Right forelimb (tissue), 1 donor: ENCODE measurements at regions not wholly inside any gene's neighbourhood (a gene's known extent, or its start where the extent isn't known, plus 50 kb on each side); places are given as distances from the start of the nearest gene placed in this dataset.
"Not testable (repeated sequence)": the region's sequence is repeated elsewhere in the genome, so short reads cannot be mapped to it uniquely, and the experiment has no call there.

Source experiments
- DNase-seq: peaks from one replicate; pipeline ENCODE4 v3.0.0-alpha.2; 2018

- DNase-seq: not testable (repeated sequence)
Measured at GRCh38 chr10:38364073-38364472, 269.9 kb downstream of the ZNF37A start.

GRCh38 chr10:38365917-38366316, 271.8 kb downstream of the ZNF37A start:
- not testable (repeated sequence) for DNase-seq

- DNase-seq: not testable (repeated sequence)
Measured at GRCh38 chr10:38383800-38384199, 289.7 kb downstream of the ZNF37A start.

GRCh38 chr10:38386869-38387268, 292.7 kb downstream of the ZNF37A start:
- not testable (repeated sequence) for DNase-seq

- not testable (repeated sequence) for DNase-seq
Measured at GRCh38 chr10:38390725-38391124, 296.6 kb downstream of the ZNF37A start.

DNA sequence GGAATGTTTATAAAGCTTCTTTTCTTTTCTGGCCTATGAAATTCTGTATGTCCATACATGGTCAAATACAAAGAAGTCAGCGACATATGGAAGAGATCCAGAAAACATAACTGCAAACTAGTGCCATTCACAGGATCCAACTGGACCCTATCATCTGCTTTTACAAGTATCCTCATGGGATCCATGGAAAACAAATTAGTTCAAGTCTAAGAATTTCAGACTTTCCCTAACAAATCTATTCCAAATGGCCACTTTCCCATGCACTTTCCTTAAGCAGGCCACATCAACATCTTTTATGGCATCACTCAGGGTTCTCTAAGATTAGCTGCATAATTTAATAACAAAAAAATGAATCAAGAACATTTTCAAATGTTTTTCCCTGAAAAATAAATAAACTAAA, 301.3 kb downstream of the ZNF37A start:
- not testable (repeated sequence) for DNase-seq

DNA sequence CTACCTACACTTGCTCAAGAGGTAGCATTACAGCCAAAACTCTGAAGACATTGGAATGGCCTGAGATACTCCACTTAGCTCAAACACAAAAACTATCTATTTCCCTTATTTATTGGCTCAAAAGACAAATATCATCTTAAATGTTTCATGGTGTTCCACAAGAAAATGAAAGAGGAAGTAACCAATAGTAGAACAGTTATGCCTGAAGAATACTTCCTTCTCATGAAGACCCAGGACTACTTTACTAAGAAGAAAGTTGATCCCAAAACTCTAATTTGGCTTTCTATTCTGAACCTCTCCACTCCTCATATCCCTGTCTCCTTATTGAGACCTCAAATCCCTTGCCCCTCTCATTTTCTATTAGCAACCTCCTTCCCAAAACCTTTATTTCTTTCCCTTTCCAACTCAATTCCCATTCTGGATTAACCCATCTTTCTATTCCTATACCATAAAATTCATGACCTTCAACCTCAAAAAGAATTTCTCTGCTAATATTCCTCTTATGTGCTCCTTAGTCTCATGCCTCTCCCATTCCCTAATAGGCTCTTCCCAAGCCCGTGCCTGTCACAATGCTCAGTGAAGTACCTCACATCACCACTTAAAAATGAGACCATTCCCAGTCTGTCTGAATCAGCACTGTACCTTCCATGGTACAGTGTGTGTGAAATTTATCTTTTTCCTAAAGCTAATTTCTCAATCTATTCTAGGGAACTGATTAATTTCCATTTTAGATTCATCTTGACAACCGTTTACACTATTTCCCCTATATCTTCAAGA, 302.2 kb downstream of the ZNF37A start:
- not testable (repeated sequence) for DNase-seq

DNA sequence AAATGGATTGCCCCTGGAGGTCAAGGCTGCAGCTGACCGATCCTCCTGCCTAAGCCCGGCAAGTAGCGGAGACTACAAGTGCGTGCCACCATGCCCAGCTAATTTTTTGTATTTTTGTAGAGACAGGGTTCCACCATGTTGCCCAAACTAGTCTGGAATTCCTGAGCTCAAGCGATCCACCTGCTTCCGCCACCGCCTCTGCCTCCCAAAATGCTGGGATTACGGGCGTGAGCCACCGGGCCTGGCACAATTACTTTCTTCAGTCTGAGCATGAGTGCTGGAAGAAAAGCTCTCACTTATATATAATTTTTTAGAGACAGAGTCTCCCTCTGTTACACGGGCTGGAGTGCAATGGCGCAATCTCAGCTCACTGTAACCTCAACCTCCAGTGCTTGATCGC, 307.4 kb downstream of the ZNF37A start:
- not testable (repeated sequence) for DNase-seq

DNA sequence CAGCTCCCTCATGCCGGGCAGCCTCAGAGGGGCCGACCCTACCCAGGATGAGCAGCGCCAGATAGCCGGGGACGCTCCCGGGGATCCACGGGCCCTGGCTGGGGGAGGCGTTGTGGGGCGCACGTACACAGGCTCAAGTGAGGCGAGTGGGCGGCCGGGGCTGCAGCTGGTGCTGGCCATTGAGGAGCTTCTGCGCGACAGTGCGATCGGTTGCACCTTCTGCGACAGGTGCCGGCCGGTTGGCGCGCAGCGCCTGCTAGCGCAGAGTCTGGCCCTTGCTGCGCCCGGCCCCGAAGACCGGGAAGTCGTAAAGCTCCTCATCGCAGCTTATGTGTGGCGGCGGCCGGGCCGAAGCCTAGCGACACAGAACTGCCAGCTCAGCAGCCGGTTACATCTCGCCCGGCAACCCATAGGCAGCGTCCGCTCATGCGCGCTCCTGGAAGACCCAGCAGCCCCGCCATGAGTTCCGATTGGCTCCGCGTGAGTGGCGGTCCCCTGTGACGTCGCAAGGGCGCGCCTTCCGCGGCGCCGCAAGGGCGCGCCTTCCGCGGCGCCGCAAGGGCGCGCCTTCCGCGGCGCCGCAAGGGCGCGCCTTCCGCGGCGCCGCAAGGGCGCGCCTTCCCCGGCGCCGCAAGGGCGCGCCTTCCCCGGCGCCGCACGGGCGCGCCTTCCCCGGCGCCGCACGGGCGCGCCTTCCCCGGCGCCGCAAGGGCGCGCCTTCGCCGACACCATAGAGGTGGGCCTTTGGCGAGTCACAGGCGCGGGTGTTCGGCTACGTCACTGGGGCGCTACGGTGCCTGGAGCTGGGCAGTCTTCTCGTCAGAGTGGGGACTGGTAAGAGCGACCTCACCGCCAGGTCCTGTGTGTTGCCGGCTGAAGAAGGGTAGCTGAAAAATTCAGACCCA, 308.6 kb downstream of the ZNF37A start:
- peak; percentile 92 for DNase-seq

- DNase-seq: peak; percentile 67
Measured at GRCh38 chr10:38403347-38404117, 309.4 kb downstream of the ZNF37A start.

DNA sequence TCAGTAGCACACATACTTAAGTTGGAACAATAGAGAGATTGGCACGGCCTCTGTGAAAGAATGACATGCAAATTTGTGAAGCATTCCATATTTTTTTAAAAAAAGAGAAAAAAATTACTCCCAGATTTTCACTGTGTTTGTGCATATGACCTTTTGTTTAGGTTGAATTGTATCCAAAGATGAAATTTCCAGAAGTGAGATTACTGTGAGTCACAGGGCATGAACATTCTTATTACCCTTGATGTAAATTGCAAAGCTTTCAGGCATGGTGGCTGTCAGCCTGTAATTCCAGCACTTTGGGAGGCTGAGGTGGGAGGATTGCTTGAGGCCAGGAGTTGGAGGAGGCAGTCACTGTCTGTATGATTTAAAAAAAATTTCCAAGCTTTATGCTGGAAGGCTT, 329.5 kb downstream of the ZNF37A start:
- not testable (repeated sequence) for DNase-seq

DNA sequence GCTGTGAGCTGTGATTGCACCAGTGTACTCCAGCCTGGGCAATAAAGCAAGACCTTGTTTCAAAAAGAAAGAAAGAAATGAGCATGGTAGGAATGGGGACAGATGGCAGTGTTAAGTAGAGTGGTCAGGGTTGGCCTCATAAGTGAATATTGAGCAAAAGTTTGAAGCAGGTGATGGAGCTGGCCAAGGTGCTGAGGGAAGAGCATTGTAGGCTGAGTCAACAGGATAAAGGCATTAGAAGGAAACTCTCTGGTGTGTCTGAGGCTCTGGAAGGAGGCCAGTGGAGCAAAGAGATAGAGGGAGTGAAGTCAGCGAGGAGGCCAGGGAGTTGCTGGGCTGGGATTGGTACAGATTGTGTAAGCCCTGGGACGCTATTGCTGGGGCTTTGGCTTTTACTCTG, 336.1 kb downstream of the ZNF37A start:
- not testable (repeated sequence) for DNase-seq

DNA sequence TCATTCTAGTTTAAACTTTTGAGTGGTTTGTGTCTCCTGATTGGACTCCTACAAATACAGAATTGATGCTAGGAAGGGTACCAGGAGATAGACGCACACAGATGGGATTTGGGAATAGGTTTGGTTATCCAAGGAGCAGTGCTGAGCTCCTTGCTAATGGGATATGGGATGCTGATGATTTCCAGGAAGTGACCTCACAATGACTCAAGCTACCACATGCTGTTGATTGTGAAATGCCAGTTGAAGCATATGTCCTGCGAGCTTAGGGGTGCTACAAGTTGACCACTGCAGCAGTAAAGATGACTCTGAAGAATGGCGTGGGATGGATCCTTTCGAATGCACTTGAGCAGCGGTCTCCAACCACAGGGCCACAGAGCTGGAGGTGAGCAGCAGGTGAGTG, 343.2 kb downstream of the ZNF37A start:
- not testable (repeated sequence) for DNase-seq

GRCh38 chr10:38448614-38449355, 354.6 kb downstream of the ZNF37A start:
- DNase-seq: not testable (repeated sequence)

DNA sequence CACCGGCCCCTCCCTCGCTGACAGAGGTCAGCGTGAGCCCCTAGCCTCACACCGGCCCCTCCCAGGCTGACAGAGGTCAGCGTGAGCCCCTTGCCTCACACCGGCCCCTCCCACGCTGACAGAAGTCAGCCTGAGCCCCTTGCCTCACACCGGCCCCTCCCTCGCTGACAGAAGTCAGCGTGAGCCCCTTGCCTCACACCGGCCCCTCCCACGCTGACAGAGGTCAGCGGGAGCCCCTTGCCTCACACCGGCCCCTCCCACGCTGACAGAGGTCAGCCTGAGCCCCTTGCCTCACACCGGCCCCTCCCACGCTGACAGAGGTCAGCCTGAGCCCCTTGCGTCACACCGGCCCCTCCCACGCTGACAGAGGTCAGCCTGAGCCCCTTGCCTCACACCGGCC, 355.5 kb downstream of the ZNF37A start:
- DNase-seq: not testable (repeated sequence)

DNA sequence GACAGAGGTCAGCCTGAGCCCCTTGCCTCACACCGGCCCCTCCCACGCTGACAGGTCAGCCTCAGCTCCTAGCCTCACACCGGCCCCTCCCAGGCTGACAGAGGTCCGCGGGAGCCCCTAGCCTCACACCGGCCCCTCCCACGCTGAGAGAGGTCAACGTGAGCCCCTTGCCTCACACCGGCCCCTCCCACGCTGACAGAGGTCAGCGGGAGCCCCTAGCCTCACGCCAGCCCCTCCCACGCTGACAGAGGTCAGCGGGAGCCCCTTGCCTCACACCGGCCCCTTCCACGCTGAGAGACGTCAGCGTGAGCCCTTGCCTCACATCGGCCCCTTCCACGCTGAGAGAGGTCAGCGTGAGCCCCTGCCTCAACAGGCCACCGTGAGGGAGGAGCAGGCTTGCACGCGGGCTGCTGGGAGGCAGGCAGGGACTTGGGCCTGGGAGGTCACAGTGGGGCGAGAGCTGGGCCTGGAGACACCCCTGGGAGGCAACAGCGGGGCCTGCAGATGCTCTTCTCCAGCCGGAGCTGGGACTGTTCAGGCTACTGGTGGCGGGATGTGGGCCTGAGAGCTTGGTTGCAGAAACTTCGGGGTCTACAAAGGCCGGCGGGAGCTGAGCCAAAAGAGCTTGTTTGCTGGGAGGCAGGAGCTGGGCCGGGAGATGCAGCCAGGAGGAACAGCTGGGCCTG, 356.4 kb downstream of the ZNF37A start:
- DNase-seq: not testable (repeated sequence)

DNA sequence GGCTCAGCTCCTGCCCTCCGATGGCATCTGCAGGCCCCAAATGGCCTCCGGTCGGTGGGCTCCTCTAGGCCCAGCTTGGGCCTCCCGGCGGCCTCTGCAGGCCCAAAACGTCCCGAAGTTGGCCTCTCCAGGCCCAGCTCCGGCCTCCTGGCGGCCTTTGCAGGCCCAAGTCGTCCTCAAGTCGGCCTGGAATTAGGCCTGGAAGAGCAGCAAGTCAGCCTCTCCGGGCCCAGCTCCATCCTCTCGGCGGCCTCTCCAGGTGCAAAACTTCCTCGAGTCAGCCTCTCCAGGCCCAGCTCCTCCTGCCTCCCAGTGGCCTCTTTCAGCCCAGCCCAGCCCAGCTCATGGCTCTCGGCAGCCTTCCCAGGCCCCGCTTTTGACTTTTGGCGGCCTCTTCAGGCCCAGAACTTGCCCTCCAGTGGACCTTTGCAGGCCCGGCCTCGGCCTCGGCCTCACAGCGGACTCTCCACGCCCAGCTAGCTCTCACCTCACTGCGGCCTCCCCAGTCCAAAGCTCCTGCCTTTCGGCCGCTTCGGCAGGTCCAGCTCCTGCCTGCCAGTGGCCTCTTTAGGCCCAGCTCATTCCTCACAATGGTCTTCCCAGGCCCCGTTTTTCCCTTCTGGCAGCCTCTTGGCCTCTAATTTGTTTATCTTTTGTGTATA, 357.3 kb downstream of the ZNF37A start:
- not testable (repeated sequence) for DNase-seq
